B cell (primary cell): ENCODE measurements at regions not wholly inside any gene's neighbourhood (a gene's known extent, or its start where the extent isn't known, plus 50 kb on each side); places are given as distances from the start of the nearest gene placed in this dataset.

Experiments used
- ATAC-seq: fragments of 200-7000 bp; cut with Tn5 transposase; one replicate; pipeline ENCODE4 v1.10.0; 2021; ENCODE audit warnings: low read depth, mild to moderate bottlenecking, moderate number of reproducible peaks, moderate library complexity
- CTCF ChIA-PET: fragments of 350-600 bp; sonication (Branson Sonifier 250); formaldehyde crosslinking; loops from one replicate; lab custom pipeline; 2021; ENCODE audit warnings: antibody characterized with exemption, inconsistent platforms; lab: Charles Lee
- POLR2A ChIA-PET: fragments of 350-600 bp; sonication (Branson Sonifier 250); formaldehyde crosslinking; loops from one replicate; lab custom pipeline; 2021; ENCODE audit warnings: antibody characterized with exemption; lab: Charles Lee
- DNase-seq: peaks from one replicate; pipeline ENCODE4 v3.0.0; 2013
- H2AFZ ChIP-seq: 2 replicates; pipeline ENCODE4 v1.6.1; 2012; ENCODE audit warnings: mild to moderate bottlenecking, low read depth, low read length; ENCODE audit not compliant: insufficient read depth, poor library complexity, severe bottlenecking
- H3K27ac ChIP-seq, 2 donors: 1 replicate in 1 of 2; 2 replicates in 1 of 2; pipeline ENCODE4 v1.5.1; 2012 to 2013; ENCODE audit warnings: low read length in 2 of 2, mild to moderate bottlenecking in 2 of 2, moderate library complexity in 1 of 2
- H3K27me3 ChIP-seq, 4 experiments: fragments of 200-600 bp in 1 of 4; sonication (generic) in 1 of 4; replicated peaks in 1 of 4; 1 replicate in 2 of 4; 2 replicates in 2 of 4; pipeline versions ENCODE4 v1.6.1 to v1.7.0; 2013 to 2016; ENCODE audit warnings: low read length in 3 of 4, mild to moderate bottlenecking in 2 of 4, mixed read lengths in 1 of 4, moderate library complexity in 1 of 4; ENCODE audit not compliant: insufficient read depth in 4 of 4, control insufficient read depth in 3 of 4; ENCODE audit errors: control extremely low read depth in 1 of 4
- H3K36me3 ChIP-seq, 2 experiments: replicated peaks in 1 of 2; 1 replicate in 1 of 2; 2 replicates in 1 of 2; pipeline versions ENCODE4 v1.6.1 to v1.7.1; 2013; ENCODE audit warnings: low read length in 1 of 2; ENCODE audit not compliant: insufficient read depth in 2 of 2, control insufficient read depth in 1 of 2; ENCODE audit errors: control extremely low read depth in 1 of 2, extremely low read depth in 1 of 2
- H3K4me1 ChIP-seq, 2 donors: fragments of 200-600 bp in 1 of 2; sonication (generic) in 1 of 2; 1 replicate in 1 of 2; 2 replicates in 1 of 2; pipeline versions ENCODE4 v1.5.1 to v1.6.1; 2013 to 2017; ENCODE audit warnings: low read length in 2 of 2; ENCODE audit not compliant: control insufficient read depth in 2 of 2, insufficient read depth in 2 of 2
- H3K4me2 ChIP-seq: replicated peaks from 2 replicates; pipeline ENCODE3; 2012; ENCODE audit warnings: mild to moderate bottlenecking, low read depth, low read length; ENCODE audit not compliant: poor library complexity, severe bottlenecking
- H3K4me3 ChIP-seq, 5 experiments: fragments of 200-600 bp in 1 of 5; sonication (generic) in 1 of 5; 1 replicate in 3 of 5; 2 replicates in 2 of 5; pipeline versions ENCODE4 v1.5.1 to v1.7.0; 2011 to 2016; ENCODE audit warnings: low read length in 4 of 5, mild to moderate bottlenecking in 4 of 5, low read depth in 2 of 5, control low read depth in 1 of 5, moderate library complexity in 1 of 5; ENCODE audit not compliant: insufficient read depth in 1 of 5; ENCODE audit errors: control extremely low read depth in 1 of 5, extremely low read depth in 1 of 5
- H3K79me2 ChIP-seq: fragments of 200-600 bp; sonication (generic); one replicate; pipeline ENCODE4 v1.6.0; 2016; ENCODE audit warnings: low read length; ENCODE audit not compliant: control insufficient read depth, insufficient read depth
- H3K9ac ChIP-seq: fragments of 200-600 bp; sonication (generic); 2 replicates; pipeline ENCODE4 v1.6.1; 2017; ENCODE audit warnings: mild to moderate bottlenecking, low read length, moderate library complexity
- H3K9me3 ChIP-seq, 3 donors: one replicate each; pipeline versions ENCODE4 v1.6.1 to v1.7.1; 2013; ENCODE audit warnings: low read length in 2 of 3; ENCODE audit not compliant: control insufficient read depth in 2 of 3, insufficient read depth in 1 of 3; ENCODE audit errors: control extremely low read depth in 1 of 3
- H4K20me1 ChIP-seq: 2 replicates; pipeline ENCODE4 v1.6.0; 2012; ENCODE audit warnings: mild to moderate bottlenecking, low read length; ENCODE audit not compliant: insufficient read depth, control insufficient read depth, poor library complexity, severe bottlenecking
- H3K27ac Mint-ChIP-seq: one replicate; pipeline ENCODE4 v1.8.0; 2021; ENCODE audit warnings: mixed read lengths
- H3K27me3 Mint-ChIP-seq: one replicate; pipeline ENCODE4 v1.8.0; 2021; ENCODE audit warnings: mixed read lengths
- H3K4me1 Mint-ChIP-seq: one replicate; pipeline ENCODE4 v1.8.0; 2021; ENCODE audit warnings: mixed read lengths
- H3K4me3 Mint-ChIP-seq: one replicate; pipeline ENCODE4 v1.8.0; 2021; ENCODE audit warnings: mixed read lengths
- H3K9me3 Mint-ChIP-seq: one replicate; pipeline ENCODE4 v1.8.0; 2022; ENCODE audit warnings: mixed read lengths; ENCODE audit not compliant: insufficient read depth
- EZH2 ChIP-seq: IDR thresholded peaks from 2 replicates; pipeline ENCODE4 v1.6.1; 2012; ENCODE audit warnings: borderline replicate concordance, low read depth, mild to moderate bottlenecking, moderate library complexity, low read length; ENCODE audit not compliant: insufficient read depth, poor library complexity, severe bottlenecking
- WGBS: methylation state at CpG from one replicate; pipeline ENCODE4 v1.1.5; 2013; ENCODE audit warnings: missing lambda C conversion rate; ENCODE audit not compliant: insufficient coverage; 5-methylcytosine and 5-hydroxymethylcytosine counted together
- intact Hi-C: fragments of 100-400 bp; cut with micrococcal nuclease; formaldehyde crosslinking; loops from one replicate; pipeline ENCODE4 v1.10.0; 2022
- TF ChIP-seq, protein P1 (sequence below): fragments of 200-600 bp; IDR thresholded peaks from one replicate; pipeline ENCODE4 v1.8.0; 2022; ENCODE audit warnings: antibody characterized with exemption, mild to moderate bottlenecking

DNA sequence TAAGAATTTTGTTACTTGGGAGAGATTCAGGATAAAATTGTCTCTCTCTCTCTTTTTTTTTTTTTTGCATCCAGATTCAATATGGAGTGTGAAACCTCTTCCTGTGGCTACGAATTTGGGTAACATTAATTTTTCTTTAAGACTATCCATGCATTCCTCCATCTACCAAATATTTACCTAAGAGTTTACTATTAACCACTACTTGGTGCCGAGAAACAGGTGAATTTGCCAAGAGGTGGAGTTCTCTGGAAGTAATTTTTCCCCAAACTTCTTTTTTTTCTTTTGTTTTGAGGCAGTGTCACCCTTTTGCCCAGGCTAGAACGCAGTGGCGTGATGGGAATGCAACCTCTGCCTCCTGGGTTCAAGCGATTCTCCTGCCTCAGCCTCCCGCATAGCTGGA is 206.3 kb upstream of the VLDLR start:
- CTCF ChIA-PET = no interaction called here
- TF ChIP-seq EZH2 = no peak
- H3K27me3 ChIP-seq = peaks cover 0 to 3% (median 1%) of the 10 kb centered on the region in 4 experiments
- no peak overlapping the region for H3K4me3 ChIP-seq
- 100% methylated on average over 2 of the region's 6 CpGs for WGBS
- peaks cover 0 to under 1% (median 0%) of the 10 kb centered on the region in 3 donors for H3K9me3 ChIP-seq
- no peak for DNase-seq
- H4K20me1 ChIP-seq = no peaks in the 10 kb centered on the region
- POLR2A ChIA-PET = no interaction called here
- H3K4me2 ChIP-seq = no peak overlapping the region
- H3K9me3 Mint-ChIP-seq = no peaks in the 10 kb centered on the region
- H3K4me1 ChIP-seq = no peaks in the 10 kb centered on the region
- no peak overlapping the region for H3K4me3 Mint-ChIP-seq
- no peaks in the 10 kb centered on the region for H3K4me1 Mint-ChIP-seq
- no peak overlapping the region for H2AFZ ChIP-seq
- H3K27ac Mint-ChIP-seq = no peak overlapping the region
- no peaks in the 10 kb centered on the region for H3K36me3 ChIP-seq
- H3K27me3 Mint-ChIP-seq = peaks cover 17% of the 10 kb centered on the region
- no peak for ATAC-seq
- no peaks in the 10 kb centered on the region for H3K79me2 ChIP-seq
- no peak overlapping the region for H3K27ac ChIP-seq
- no peak overlapping the region for H3K9ac ChIP-seq
- intact Hi-C loops = no loop called here

DNA sequence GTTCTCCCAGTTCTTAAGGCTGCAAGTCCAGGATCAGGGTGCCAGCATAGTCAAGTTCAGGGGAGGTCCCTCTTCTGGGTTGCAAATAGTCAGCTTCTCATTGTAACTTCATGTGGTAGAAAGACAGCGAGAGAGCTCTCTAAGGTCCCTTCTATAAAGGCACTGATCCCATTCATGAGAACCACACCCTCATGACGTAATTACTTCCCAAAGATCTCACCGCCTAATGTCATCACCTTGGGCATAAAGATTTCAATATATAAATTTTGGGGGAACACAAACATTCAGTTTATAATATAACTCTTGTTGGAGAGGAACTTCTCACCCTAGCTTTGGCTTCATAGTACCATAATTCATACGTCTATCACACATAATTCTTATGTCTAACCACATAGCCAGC is 203.9 kb upstream of the VLDLR start:
- H3K27me3 ChIP-seq = peaks cover 0 to 3% (median 1%) of the 10 kb centered on the region in 4 experiments
- CTCF ChIA-PET = no interaction called here
- Mint-ChIP-seq H3K27ac (no peak overlapping the region), H3K27me3 (peaks cover 17% of the 10 kb centered on the region), H3K4me1 (no peaks in the 10 kb centered on the region), H3K9me3 (no peaks in the 10 kb centered on the region), H3K4me3 (no peak overlapping the region)
- 88% methylated on average over 1 of the region's 4 CpGs for WGBS
- H4K20me1 ChIP-seq = no peaks in the 10 kb centered on the region
- H2AFZ ChIP-seq = no peak overlapping the region
- no peak overlapping the region for H3K4me2 ChIP-seq
- no peak overlapping the region for H3K4me3 ChIP-seq
- intact Hi-C loops = no loop called here
- H3K79me2 ChIP-seq = no peaks in the 10 kb centered on the region
- no peak overlapping the region for H3K9ac ChIP-seq
- no peak for ATAC-seq
- H3K36me3 ChIP-seq = no peaks in the 10 kb centered on the region
- TF ChIP-seq EZH2 = no peak
- TF ChIP-seq, protein P1, sequence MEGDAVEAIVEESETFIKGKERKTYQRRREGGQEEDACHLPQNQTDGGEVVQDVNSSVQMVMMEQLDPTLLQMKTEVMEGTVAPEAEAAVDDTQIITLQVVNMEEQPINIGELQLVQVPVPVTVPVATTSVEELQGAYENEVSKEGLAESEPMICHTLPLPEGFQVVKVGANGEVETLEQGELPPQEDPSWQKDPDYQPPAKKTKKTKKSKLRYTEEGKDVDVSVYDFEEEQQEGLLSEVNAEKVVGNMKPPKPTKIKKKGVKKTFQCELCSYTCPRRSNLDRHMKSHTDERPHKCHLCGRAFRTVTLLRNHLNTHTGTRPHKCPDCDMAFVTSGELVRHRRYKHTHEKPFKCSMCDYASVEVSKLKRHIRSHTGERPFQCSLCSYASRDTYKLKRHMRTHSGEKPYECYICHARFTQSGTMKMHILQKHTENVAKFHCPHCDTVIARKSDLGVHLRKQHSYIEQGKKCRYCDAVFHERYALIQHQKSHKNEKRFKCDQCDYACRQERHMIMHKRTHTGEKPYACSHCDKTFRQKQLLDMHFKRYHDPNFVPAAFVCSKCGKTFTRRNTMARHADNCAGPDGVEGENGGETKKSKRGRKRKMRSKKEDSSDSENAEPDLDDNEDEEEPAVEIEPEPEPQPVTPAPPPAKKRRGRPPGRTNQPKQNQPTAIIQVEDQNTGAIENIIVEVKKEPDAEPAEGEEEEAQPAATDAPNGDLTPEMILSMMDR = no peak
- no peaks in the 10 kb centered on the region for H3K4me1 ChIP-seq
- no peaks in the 10 kb centered on the region for H3K9me3 ChIP-seq
- no peak for DNase-seq
- POLR2A ChIA-PET = no interaction called here
- no peak overlapping the region for H3K27ac ChIP-seq
